IMR-90 (cell line): ENCODE measurements at regions not wholly inside any gene's neighbourhood (a gene's known extent, or its start where the extent isn't known, plus 50 kb on each side); places are given as distances from the start of the nearest gene placed in this dataset.

ENCODE experiments used
- CTCF ChIP-seq: conservative IDR thresholded peaks from 2 replicates; pipeline ENCODE4 v1.5.1; 2012; ENCODE audit warnings: mild to moderate bottlenecking, low read depth, low read length, improper control_type of control experiment
- ELK1 ChIP-seq: fragments of 150-350 bp; IDR thresholded peaks from 2 replicates; pipeline ENCODE4 v1.6.1; 2016; ENCODE audit warnings: low read depth, mild to moderate bottlenecking, low read length, moderate library complexity, borderline replicate concordance
- MAFK ChIP-seq: IDR thresholded peaks from 2 replicates; pipeline ENCODE4 v1.6.1; 2012; ENCODE audit warnings: low read depth, low read length, improper control_type of control experiment
- MXI1 ChIP-seq: IDR thresholded peaks from 2 replicates; pipeline ENCODE4 v1.6.1; 2012; ENCODE audit warnings: low read depth, mild to moderate bottlenecking, low read length, moderate library complexity, borderline replicate concordance
- POLR2A ChIP-seq: IDR thresholded peaks from 2 replicates; pipeline ENCODE4 v1.6.1; 2012; ENCODE audit warnings: mild to moderate bottlenecking, low read depth, low read length
- RAD21 ChIP-seq: IDR thresholded peaks from 2 replicates; pipeline ENCODE4 v1.6.1; 2012; ENCODE audit warnings: low read length, improper control_type of control experiment
- RFX5 ChIP-seq: IDR thresholded peaks from 2 replicates; pipeline ENCODE4 v1.8.0; 2012; ENCODE audit warnings: low read depth, mild to moderate bottlenecking, low read length, moderate library complexity
- SMC3 ChIP-seq: fragments of 150-350 bp; IDR thresholded peaks from 2 replicates; pipeline ENCODE4 v1.6.1; 2016; ENCODE audit warnings: low read depth, mild to moderate bottlenecking, antibody characterized with exemption, low read length, moderate library complexity

GRCh38 chr2:209368914-209369313 is 54.9 kb upstream of the MAP2 start:
- TF ChIP-seq CTCF (no peak), POLR2A (no peak), RAD21 (no peak), MAFK (no peak), SMC3 (no peak), ELK1 (no peak), MXI1 (no peak), RFX5 (no peak)
